ENCODE measurements at regions not wholly inside any gene's neighbourhood (a gene's known extent, or its start where the extent isn't known, plus 50 kb on each side); places are given as distances from the start of the nearest gene placed in this dataset.

- Histone ChIP-seq H3K27me3 (ENCODE audit: control insufficient read depth, insufficient read depth, low read length) (no peaks in the 10 kb centered on the region), H3K4me1 (ENCODE audit: control insufficient read depth, insufficient read depth, low read length) (no peaks in the 10 kb centered on the region), H3K9me3 (ENCODE audit: control insufficient read depth, low read depth, low read length) (no peaks in the 10 kb centered on the region), H3K4me3 (ENCODE audit: low read length) (no peak overlapping the region), H3K36me3 (ENCODE audit: control insufficient read depth, insufficient read depth, low read length) (no peaks in the 10 kb centered on the region), H3K27ac (ENCODE audit: low read length) (no peak overlapping the region)
- DNase-seq = no peak
- 60% methylated on average over 1 of the region's 2 CpGs for WGBS (ENCODE audit: insufficient coverage, low lambda C conversion rate)
Measured at GRCh38 chr1:104906141-104906540, 1156.4 kb downstream of the AMY1C start.

- H3K4me3 ChIP-seq (ENCODE audit: low read length) = no peak overlapping the region
- H3K9me3 ChIP-seq (ENCODE audit: control insufficient read depth, low read depth, low read length) = no peaks in the 10 kb centered on the region
- no peaks in the 10 kb centered on the region for H3K36me3 ChIP-seq (ENCODE audit: control insufficient read depth, insufficient read depth, low read length)
- no peak overlapping the region for H3K27ac ChIP-seq (ENCODE audit: low read length)
- no peaks in the 10 kb centered on the region for H3K4me1 ChIP-seq (ENCODE audit: control insufficient read depth, insufficient read depth, low read length)
- no peaks in the 10 kb centered on the region for H3K27me3 ChIP-seq (ENCODE audit: control insufficient read depth, insufficient read depth, low read length)
- WGBS (ENCODE audit: insufficient coverage, low lambda C conversion rate) = no CpG with 5 or more reads among the region's 1 CpG
- DNase-seq = no peak
Measured at GRCh38 chr1:104919188-104919587, 1169.5 kb downstream of the AMY1C start.

GRCh38 chr1:104921525-104921924, 1171.8 kb downstream of the AMY1C start:
- Histone ChIP-seq H3K4me1 (ENCODE audit: control insufficient read depth, insufficient read depth, low read length) (no peaks in the 10 kb centered on the region), H3K27ac (ENCODE audit: low read length) (no peak overlapping the region), H3K9me3 (ENCODE audit: control insufficient read depth, low read depth, low read length) (no peaks in the 10 kb centered on the region), H3K36me3 (ENCODE audit: control insufficient read depth, insufficient read depth, low read length) (no peaks in the 10 kb centered on the region), H3K27me3 (ENCODE audit: control insufficient read depth, insufficient read depth, low read length) (no peaks in the 10 kb centered on the region), H3K4me3 (ENCODE audit: low read length) (no peak overlapping the region)
- DNase-seq = no peak

DNA sequence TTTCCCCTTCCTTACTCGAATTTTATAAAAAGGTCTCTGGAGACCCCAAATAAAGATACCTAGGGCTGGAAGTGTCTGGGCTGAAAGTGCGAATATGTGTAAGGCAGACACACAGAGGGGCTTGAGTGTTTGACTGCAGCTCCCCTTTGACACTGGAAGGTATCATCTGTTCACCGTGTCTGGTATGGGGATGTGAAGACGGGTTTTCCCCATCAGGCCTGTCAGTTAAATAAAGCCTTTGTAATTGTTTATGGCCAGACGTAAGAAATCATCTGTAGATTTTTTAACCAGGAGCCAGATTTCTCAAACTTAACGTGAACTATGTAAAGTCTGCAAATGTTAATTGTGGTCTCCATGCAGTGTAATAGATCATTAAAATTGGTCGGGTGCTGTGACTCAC, 1173.4 kb downstream of the AMY1C start:
- Histone ChIP-seq H3K27me3 (ENCODE audit: control insufficient read depth, insufficient read depth, low read length) (no peaks in the 10 kb centered on the region), H3K4me3 (ENCODE audit: low read length) (no peak overlapping the region)
- 100% methylated on average over 1 of the region's 7 CpGs for WGBS (ENCODE audit: insufficient coverage, low lambda C conversion rate)

DNA sequence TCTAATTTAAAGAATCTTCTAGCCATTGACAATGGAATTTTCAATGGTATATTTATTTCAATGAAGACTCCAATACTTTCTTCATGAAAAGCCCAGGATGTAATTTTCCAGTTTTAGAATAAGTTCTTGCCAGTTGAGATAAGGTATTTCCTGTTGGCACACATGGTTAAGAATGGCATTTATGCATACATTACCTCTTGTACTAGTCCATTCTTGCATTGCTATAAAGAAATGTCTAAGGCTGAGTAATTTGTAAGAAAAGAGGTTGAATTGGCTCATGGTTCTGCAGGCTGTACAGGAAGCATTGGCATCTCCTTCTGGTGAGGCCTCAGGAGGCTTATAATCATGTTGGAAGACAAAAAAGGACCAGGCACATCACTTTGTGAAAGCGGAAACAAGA, 1179.6 kb downstream of the AMY1C start:
- no CpG with 5 or more reads among the region's 1 CpG for WGBS (ENCODE audit: insufficient coverage, low lambda C conversion rate)
- Histone ChIP-seq H3K4me1 (ENCODE audit: control insufficient read depth, insufficient read depth, low read length) (no peaks in the 10 kb centered on the region), H3K9me3 (ENCODE audit: control insufficient read depth, low read depth, low read length) (peaks cover 10% of the 10 kb centered on the region), H3K36me3 (ENCODE audit: control insufficient read depth, insufficient read depth, low read length) (no peaks in the 10 kb centered on the region), H3K4me3 (ENCODE audit: low read length) (no peak overlapping the region), H3K27ac (ENCODE audit: low read length) (no peak overlapping the region), H3K27me3 (ENCODE audit: control insufficient read depth, insufficient read depth, low read length) (no peaks in the 10 kb centered on the region)
- no peak for DNase-seq

More for the DNA sequence above, 1173.4 kb downstream of the AMY1C start:
- H3K4me1 ChIP-seq (ENCODE audit: control insufficient read depth, insufficient read depth, low read length) = no peaks in the 10 kb centered on the region
- DNase-seq = no peak
- no peak overlapping the region for H3K27ac ChIP-seq (ENCODE audit: low read length)
- no peaks in the 10 kb centered on the region for H3K36me3 ChIP-seq (ENCODE audit: control insufficient read depth, insufficient read depth, low read length)
- H3K9me3 ChIP-seq (ENCODE audit: control insufficient read depth, low read depth, low read length) = no peaks in the 10 kb centered on the region

- no peaks in the 10 kb centered on the region for H3K36me3 ChIP-seq (ENCODE audit: control insufficient read depth, insufficient read depth, low read length)
- no peak for DNase-seq
- no peak overlapping the region for H3K4me3 ChIP-seq (ENCODE audit: low read length)
- peaks cover 10% of the 10 kb centered on the region for H3K9me3 ChIP-seq (ENCODE audit: control insufficient read depth, low read depth, low read length)
- no peaks in the 10 kb centered on the region for H3K4me1 ChIP-seq (ENCODE audit: control insufficient read depth, insufficient read depth, low read length)
- H3K27ac ChIP-seq (ENCODE audit: low read length) = no peak overlapping the region
- H3K27me3 ChIP-seq (ENCODE audit: control insufficient read depth, insufficient read depth, low read length) = no peaks in the 10 kb centered on the region
- WGBS (ENCODE audit: insufficient coverage, low lambda C conversion rate) = no CpG with 5 or more reads among the region's 13 CpGs
Measured at GRCh38 chr1:104932030-104932915, 1182.6 kb downstream of the AMY1C start.

DNA sequence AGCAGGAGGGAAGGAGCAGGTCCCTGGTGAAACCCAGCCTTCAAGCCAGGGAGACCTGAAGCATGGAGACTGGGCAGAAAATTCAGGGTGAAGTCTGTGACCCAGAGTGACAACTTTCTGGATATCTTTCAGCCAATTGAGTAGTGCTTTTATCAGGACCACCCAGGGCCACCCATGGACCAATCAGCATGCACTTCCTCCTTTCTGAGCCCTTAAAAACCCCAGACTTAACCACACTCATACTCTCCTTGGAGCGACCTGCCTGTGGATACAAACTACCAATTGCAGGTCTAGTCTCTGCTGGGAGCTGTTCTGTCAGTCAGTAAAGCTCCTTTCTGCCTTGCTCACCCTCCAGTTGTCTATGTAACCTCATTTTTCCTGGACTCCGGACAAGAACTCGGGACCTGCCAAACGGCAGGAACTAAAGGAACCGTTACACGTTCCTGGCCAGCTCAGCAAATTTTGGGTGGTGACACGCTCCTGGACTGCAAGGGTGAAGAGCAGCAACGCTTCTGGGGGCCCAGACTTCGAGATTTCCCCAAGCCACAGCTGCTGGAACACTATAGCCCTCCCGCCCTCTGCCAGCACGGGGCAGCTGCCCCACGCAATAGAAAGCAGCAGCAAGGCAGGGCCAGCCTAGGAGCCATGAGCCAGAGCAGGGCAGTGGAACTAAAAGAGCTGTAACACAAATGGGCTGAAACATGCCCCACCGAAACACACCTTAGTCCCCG, 1183.4 kb downstream of the AMY1C start:
- DNase-seq = no peak
- WGBS (ENCODE audit: insufficient coverage, low lambda C conversion rate) = no CpG with 5 or more reads among the region's 14 CpGs
- Histone ChIP-seq H3K9me3 (ENCODE audit: control insufficient read depth, low read depth, low read length) (peaks cover 10% of the 10 kb centered on the region), H3K4me1 (ENCODE audit: control insufficient read depth, insufficient read depth, low read length) (no peaks in the 10 kb centered on the region), H3K4me3 (ENCODE audit: low read length) (no peak overlapping the region), H3K27me3 (ENCODE audit: control insufficient read depth, insufficient read depth, low read length) (no peaks in the 10 kb centered on the region), H3K27ac (ENCODE audit: low read length) (no peak overlapping the region), H3K36me3 (ENCODE audit: control insufficient read depth, insufficient read depth, low read length) (no peaks in the 10 kb centered on the region)

DNA sequence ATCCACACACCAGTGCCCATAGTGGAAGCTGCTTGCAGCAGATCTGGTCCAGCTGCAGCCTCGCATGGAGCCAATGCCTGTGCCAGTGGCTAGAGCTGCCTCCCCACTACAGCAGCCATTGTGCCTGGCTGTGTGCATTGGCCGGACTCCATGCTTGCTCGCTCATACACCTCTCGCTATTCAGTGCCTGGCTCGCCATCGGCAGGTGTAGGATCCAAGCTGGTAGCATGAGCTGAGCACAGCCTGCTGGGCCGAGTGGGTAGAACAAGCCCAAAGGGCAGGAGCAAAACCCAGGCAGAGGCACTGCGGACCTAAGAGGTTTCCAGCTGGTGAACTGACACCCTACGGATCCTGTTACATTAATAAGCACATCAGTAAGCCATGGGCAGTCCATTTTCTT, 1184.1 kb downstream of the AMY1C start:
- DNase-seq = no peak
- Histone ChIP-seq H3K4me1 (ENCODE audit: control insufficient read depth, insufficient read depth, low read length) (no peaks in the 10 kb centered on the region), H3K36me3 (ENCODE audit: control insufficient read depth, insufficient read depth, low read length) (no peaks in the 10 kb centered on the region), H3K27ac (ENCODE audit: low read length) (no peak overlapping the region), H3K27me3 (ENCODE audit: control insufficient read depth, insufficient read depth, low read length) (no peaks in the 10 kb centered on the region), H3K9me3 (ENCODE audit: control insufficient read depth, low read depth, low read length) (peaks cover 10% of the 10 kb centered on the region), H3K4me3 (ENCODE audit: low read length) (no peak overlapping the region)
- WGBS (ENCODE audit: insufficient coverage, low lambda C conversion rate) = no CpG with 5 or more reads among the region's 9 CpGs

DNA sequence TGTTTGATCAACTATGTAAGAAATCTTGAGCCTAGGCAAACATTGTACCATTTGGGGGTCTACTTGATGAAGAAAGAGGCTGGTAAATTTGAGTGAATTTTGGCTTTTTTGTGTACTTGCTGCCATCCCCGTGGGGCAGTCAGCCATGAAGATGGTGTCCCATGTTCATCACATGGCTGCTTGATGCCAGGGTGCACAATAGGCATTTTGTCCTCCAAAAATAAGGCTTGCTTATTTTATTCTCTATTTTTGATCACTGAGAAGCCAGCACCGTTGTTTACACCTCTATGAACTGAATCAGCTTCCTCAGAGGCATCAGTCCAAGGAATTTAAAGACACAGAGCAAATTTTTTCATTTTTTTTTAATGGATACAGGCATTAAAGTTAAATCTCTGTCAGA, 1195.7 kb downstream of the AMY1C start:
- 100% methylated on average over 1 of the region's 2 CpGs for WGBS (ENCODE audit: insufficient coverage, low lambda C conversion rate)
- no peak overlapping the region for H3K27ac ChIP-seq (ENCODE audit: low read length)
- no peaks in the 10 kb centered on the region for H3K4me1 ChIP-seq (ENCODE audit: control insufficient read depth, insufficient read depth, low read length)
- no peaks in the 10 kb centered on the region for H3K36me3 ChIP-seq (ENCODE audit: control insufficient read depth, insufficient read depth, low read length)
- no peak overlapping the region for H3K4me3 ChIP-seq (ENCODE audit: low read length)
- DNase-seq = no peak
- H3K9me3 ChIP-seq (ENCODE audit: control insufficient read depth, low read depth, low read length) = peaks cover 5% of the 10 kb centered on the region
- no peaks in the 10 kb centered on the region for H3K27me3 ChIP-seq (ENCODE audit: control insufficient read depth, insufficient read depth, low read length)

DNA sequence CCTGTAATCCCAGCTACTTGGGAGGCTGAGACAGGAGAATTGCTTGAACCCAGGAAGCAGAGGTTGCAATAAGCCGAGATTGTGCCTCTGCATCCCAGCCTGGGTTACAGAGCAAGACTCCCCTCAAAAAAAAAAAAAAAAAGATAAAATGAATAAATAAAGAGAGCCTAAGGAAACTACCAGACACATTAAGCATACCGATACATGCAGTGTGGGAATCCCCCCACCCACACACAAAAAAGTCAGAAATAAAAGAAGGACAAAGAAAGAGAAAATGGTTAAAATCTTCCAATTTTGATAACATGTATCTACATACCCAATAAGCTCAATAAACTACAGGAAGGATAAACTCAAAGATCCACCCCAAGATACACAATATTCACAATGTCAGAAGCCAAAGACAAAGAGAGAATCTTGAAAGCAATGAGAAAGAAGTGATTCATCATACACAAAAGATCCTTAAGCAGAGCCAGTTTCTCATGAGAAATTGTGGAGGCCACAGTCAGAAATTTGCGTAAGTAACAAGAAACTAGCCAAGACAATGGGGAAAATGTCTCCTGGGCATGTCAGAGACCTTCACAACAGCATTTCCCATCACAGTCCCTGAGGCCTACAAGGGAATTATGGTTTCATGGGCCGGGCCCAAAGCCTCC, 1197.0 kb downstream of the AMY1C start:
- 100% methylated on average over 1 of the region's 4 CpGs for WGBS (ENCODE audit: insufficient coverage, low lambda C conversion rate)
- Histone ChIP-seq H3K27ac (ENCODE audit: low read length) (no peak overlapping the region), H3K4me1 (ENCODE audit: control insufficient read depth, insufficient read depth, low read length) (no peaks in the 10 kb centered on the region), H3K36me3 (ENCODE audit: control insufficient read depth, insufficient read depth, low read length) (no peaks in the 10 kb centered on the region), H3K4me3 (ENCODE audit: low read length) (no peak overlapping the region), H3K9me3 (ENCODE audit: control insufficient read depth, low read depth, low read length) (no peaks in the 10 kb centered on the region), H3K27me3 (ENCODE audit: control insufficient read depth, insufficient read depth, low read length) (no peaks in the 10 kb centered on the region)
- DNase-seq = no peak

Data from large intestine (tissue), 3 donors.